NCI-H2107 treated with DMSO at 0.1 percent for 48 hours (cell line): ENCODE measurements at regions not wholly inside any gene's neighbourhood (a gene's known extent, or its start where the extent isn't known, plus 50 kb on each side); places are given as distances from the start of the nearest gene placed in this dataset.

ENCODE experiments used
- DNase-seq: peaks from one replicate; lab custom pipeline; 2025; ENCODE audit not compliant: unreplicated experiment; lab: John Stamatoyannopoulos, UW

- DNase-seq = no peak
These were observed 76.0 kb upstream of the PPM1J start for GRCh38 chr1:112790920-112791722.

GRCh38 chr1:112788561-112788960 lies 73.4 kb upstream of the PPM1J start:
- DNase-seq = no peak

DNA sequence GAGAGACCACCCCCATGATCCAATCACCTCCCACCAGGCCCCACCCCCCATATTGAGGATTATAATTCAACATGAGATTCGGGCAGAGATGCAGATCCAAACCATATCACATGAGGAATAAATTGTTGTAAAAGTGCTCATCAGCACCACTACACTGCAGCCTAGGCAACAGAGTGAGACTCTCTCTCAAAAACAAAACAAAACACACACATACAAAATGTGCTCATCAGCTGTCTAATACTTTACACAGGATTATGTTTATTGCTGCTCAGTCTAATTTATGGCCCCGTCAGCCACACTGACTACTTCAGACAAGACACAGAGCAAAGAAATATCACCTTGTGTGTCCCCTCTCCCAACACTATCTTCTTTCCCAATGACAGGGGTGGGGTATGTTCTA lies 72.9 kb upstream of the PPM1J start:
- DNase-seq = no peak

DNA sequence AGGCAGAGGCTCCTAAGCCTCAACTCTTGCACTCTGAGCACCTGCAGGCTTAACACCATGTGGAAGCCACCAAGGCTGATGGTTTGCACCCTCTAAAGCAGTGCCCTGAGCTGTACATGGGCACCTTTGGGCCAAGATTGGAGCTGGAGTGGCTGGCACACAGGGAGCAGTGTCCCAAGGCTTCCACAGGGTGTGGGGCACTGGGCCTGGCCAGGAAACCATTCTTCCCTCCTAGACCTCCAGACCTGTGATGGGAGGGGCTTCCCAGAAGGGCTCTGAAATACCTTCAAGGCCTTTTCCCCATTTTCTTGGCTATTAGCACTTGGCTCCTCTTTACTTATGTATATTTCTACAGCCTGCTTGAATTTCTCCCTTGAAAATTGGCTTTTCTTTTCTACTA lies 67.9 kb upstream of the PPM1J start:
- DNase-seq = no peak

GRCh38 chr1:112779665-112780526 lies 64.8 kb upstream of the PPM1J start:
- DNase-seq = no peak

- no peak for DNase-seq
These were observed 63.0 kb upstream of the PPM1J start for GRCh38 chr1:112778137-112778536.

- no peak for DNase-seq
These were observed 61.6 kb upstream of the PPM1J start for GRCh38 chr1:112776688-112777087.

DNA sequence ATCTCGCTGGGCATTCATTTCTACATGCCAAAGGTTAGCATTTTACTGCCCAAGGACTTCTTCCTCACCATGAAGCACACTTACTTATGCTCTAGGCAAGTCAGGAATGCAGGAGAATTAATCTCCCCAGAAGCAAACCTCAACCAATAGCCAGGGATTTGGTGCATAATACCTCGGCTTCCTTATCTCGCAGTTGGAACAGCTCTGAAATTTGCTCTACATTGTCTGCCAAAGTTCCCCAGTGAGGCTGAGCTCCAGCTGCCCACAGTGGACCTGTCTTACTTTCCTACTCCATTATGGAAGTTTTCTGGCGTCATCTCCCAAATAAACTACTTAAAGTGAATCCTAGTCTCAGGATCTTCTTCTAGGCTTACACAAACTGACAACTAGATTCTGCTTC lies 57.6 kb upstream of the PPM1J start:
- no peak for DNase-seq

DNA sequence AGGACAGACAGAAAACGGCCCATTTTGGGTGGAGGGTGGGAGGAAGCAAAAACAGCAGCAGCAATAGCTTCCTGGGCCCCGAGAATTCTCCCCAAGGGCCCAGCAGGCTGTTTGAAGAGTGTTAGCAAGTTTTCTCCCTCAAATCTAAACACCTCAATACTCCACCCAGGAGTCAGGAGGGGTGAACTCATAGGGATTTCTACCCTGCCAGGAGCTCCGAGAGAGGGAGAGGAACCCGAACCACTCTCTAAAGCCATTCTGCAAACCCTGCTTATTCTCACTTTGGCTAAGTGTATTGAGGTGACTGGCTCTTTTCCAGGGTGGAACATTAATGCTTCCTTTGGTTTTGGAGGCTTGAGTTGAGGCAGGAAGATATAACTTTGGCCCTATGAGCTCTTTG lies 55.6 kb upstream of the PPM1J start:
- no peak for DNase-seq

- DNase-seq = no peak
These were observed 54.5 kb upstream of the PPM1J start for GRCh38 chr1:112769611-112770010.

DNA sequence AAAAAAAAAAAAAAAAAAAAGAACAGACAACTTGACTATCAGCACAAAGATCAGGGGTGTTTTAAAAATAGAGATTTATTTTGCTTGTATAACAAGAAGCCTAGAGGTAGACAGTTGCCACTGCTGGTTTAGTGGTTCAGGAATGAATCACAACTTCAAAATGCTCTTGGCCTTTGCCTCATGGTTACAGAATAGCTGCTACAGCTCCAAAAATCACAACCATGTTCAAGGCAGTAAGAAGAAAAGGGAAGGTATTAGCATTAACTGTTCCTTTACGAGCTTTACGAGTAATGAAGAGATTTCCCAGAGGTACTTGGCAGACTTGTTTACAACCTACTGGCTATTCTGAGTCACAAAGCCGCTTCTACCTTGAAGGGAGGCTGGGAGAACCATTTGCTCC lies 52.5 kb upstream of the PPM1J start:
- DNase-seq = no peak
